Lung (tissue), 11 donors: ENCODE measurements at regions not wholly inside any gene's neighbourhood (a gene's known extent, or its start where the extent isn't known, plus 50 kb on each side); places are given as distances from the start of the nearest gene placed in this dataset.

Source experiments
- ATAC-seq: fragments of 200-7000 bp; cut with Tn5 transposase; one replicate; pipeline ENCODE4 v1.9.1; 2020; ENCODE audit warnings: moderate number of reproducible peaks; ENCODE audit not compliant: insufficient read depth, low FRiP score
- DNase-seq, 3 donors: peaks; one replicate each; pipeline ENCODE4 v3.0.0-alpha.2; 2013 to 2017
- H3K27ac ChIP-seq, 2 donors: one replicate each; pipeline ENCODE4 v1.5.1; 2013; ENCODE audit warnings: mild to moderate bottlenecking in 2 of 2, moderate library complexity in 2 of 2, control low read depth in 1 of 2, inconsistent platforms in 1 of 2, low read depth in 1 of 2, low read length in 1 of 2
- H3K27me3 ChIP-seq, 3 donors: one replicate each; pipeline ENCODE4 v1.5.1; 2013; ENCODE audit warnings: low read length in 2 of 3; ENCODE audit not compliant: control insufficient read depth in 3 of 3, insufficient read depth in 3 of 3
- H3K36me3 ChIP-seq, 4 donors: one replicate each; pipeline ENCODE4 v1.5.1; 2013; ENCODE audit warnings: low read length in 4 of 4, mild to moderate bottlenecking in 1 of 4, moderate library complexity in 1 of 4; ENCODE audit not compliant: control insufficient read depth in 4 of 4, insufficient read depth in 4 of 4
- H3K4me1 ChIP-seq, 5 donors: one replicate each; pipeline ENCODE4 v1.5.1; 2013; ENCODE audit warnings: low read length in 5 of 5, mild to moderate bottlenecking in 2 of 5, moderate library complexity in 1 of 5; ENCODE audit not compliant: control insufficient read depth in 5 of 5, insufficient read depth in 5 of 5
- H3K4me3 ChIP-seq: one replicate; pipeline ENCODE4 v1.5.1; 2013; ENCODE audit warnings: mild to moderate bottlenecking, control low read depth, moderate library complexity
- H3K9ac ChIP-seq, 2 donors: one replicate each; pipeline ENCODE4 v1.5.1; 2013; ENCODE audit warnings: low read length in 2 of 2, control low read depth in 1 of 2; ENCODE audit not compliant: insufficient read depth in 1 of 2
- H3K9me3 ChIP-seq, 4 donors: one replicate each; pipeline ENCODE4 v1.5.1; 2013; ENCODE audit warnings: low read length in 3 of 4, mild to moderate bottlenecking in 1 of 4, moderate library complexity in 1 of 4; ENCODE audit not compliant: control insufficient read depth in 4 of 4, insufficient read depth in 3 of 4
- WGBS, 2 donors: extraction: QIAGEN DNeasy Blood & Tissue Kit; methylation state at CpG; one replicate each; pipeline ENCODE4 v1.1.7; 2013; 5-methylcytosine and 5-hydroxymethylcytosine counted together
- TF ChIP-seq, protein P1 (sequence below): IDR thresholded peaks from 2 replicates; pipeline ENCODE4 v1.5.1; 2012; ENCODE audit warnings: mild to moderate bottlenecking; ENCODE audit errors: control extremely low read depth, extremely low read depth
- donor health status: control.
- donor health status: control.
- donor health status: Bipolar disorder and iron deficiency.
- donor health status: healthy.
- donor health status: DM: yes; HTN: yes; CAD: no.

DNA sequence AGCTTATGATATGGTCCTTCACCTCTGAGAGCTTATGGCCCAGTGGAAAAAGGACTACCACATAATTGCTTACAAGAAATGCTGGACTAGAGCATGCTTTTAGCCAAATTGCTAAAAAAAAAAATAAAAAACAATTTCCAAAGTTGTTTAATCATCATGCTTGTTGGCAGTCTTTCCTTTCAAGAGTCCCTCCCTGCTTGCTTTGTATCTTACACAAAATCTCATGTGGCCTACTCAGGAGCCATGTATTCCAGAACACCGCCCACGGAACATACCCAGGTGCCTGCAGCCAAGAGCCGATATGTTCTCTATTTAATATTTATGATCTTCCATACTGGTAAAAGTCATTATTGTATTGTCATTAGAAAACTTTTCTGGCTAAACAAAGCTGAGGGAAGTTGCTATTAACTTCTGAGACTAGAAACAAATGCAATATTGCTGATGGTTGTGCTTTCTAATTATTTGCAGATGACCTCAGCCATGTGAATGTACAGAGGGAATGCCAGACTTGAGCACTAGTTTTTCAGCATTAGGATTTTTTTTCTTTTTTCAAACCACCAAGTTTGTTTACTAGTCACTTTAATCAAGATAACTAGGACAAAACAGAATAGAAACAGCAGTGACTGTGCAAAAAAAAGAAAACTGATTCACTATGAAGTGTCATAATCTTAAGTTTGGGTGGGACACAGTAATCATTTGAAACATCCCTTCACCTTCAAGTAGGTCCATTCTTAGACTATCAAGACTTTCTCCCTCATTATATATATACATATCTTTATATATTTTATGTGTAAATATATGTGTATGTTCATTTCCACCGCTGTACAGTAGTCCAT is 129.3 kb upstream of the GORAB start:
- TF ChIP-seq, protein P1, sequence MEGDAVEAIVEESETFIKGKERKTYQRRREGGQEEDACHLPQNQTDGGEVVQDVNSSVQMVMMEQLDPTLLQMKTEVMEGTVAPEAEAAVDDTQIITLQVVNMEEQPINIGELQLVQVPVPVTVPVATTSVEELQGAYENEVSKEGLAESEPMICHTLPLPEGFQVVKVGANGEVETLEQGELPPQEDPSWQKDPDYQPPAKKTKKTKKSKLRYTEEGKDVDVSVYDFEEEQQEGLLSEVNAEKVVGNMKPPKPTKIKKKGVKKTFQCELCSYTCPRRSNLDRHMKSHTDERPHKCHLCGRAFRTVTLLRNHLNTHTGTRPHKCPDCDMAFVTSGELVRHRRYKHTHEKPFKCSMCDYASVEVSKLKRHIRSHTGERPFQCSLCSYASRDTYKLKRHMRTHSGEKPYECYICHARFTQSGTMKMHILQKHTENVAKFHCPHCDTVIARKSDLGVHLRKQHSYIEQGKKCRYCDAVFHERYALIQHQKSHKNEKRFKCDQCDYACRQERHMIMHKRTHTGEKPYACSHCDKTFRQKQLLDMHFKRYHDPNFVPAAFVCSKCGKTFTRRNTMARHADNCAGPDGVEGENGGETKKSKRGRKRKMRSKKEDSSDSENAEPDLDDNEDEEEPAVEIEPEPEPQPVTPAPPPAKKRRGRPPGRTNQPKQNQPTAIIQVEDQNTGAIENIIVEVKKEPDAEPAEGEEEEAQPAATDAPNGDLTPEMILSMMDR, result no peak
- no peaks in the 10 kb centered on the region for H3K36me3 ChIP-seq
- H3K4me1 ChIP-seq, result no peaks in the 10 kb centered on the region
- H3K9me3 ChIP-seq, result no peaks in the 10 kb centered on the region
- no peak overlapping the region for H3K9ac ChIP-seq
- 81 to 93% methylated on average over 4 of the region's 4 CpGs for WGBS, 2 donors
- H3K4me3 ChIP-seq, result no peak overlapping the region
- H3K27me3 ChIP-seq, result no peaks in the 10 kb centered on the region
- ATAC-seq (no peak), DNase-seq (no peak)
- no peak overlapping the region for H3K27ac ChIP-seq

DNA sequence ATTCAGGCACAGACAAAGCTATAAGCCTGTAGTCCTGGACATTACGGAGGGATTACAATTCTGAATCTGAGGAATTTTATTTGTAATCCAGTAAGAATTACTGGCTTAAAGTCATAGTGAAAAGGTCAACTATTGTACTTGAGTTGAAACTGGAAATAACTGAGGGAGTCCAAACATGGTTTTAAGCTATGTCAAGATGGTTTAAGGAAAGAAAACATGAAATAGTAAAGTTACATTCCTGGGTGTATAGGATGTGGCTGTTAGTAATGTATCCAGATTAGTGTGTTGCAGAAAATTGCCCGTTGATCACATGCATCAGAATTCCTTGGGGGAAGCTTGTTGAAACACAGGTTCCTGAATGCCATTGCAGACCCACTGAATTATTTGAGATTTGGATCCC is 124.8 kb upstream of the GORAB start:
- no peaks in the 10 kb centered on the region for H3K27me3 ChIP-seq
- no peak overlapping the region for H3K27ac ChIP-seq
- no peaks in the 10 kb centered on the region for H3K36me3 ChIP-seq
- H3K9me3 ChIP-seq, result no peaks in the 10 kb centered on the region
- TF ChIP-seq, protein P1, result no peak
- H3K4me1 ChIP-seq, result no peaks in the 10 kb centered on the region
- ATAC-seq, result no peak
- no peak overlapping the region for H3K4me3 ChIP-seq
- no peak overlapping the region for H3K9ac ChIP-seq
- no peak for DNase-seq
- WGBS, 2 donors, result 76 to 91% methylated on average over 2 of the region's 2 CpGs

DNA sequence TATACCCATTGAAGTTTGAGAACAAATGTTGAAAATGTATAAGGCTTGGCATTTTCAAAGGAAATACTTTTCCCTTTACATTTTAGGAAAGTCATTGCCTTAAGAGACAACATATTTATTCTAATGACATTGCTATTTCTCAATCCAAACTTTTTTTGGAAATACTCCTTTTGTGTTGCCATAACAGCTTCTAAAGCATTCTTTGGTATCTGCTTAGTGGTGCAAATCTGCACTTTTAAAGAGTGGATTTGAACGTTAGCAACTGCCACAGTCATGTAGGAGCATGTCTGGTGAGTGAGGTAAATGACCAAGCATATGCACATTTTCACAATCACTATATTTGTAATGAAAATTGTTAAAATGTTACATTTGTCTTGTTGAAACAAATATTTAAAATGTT is 124.4 kb upstream of the GORAB start:
- TF ChIP-seq, protein P1, result no peak
- H3K9ac ChIP-seq, result no peak overlapping the region
- no peak overlapping the region for H3K4me3 ChIP-seq
- no peaks in the 10 kb centered on the region for H3K27me3 ChIP-seq
- DNase-seq, result peak in 1 of 3 donors; percentile 41
- no peaks in the 10 kb centered on the region for H3K4me1 ChIP-seq
- WGBS, 2 donors, result 63 to 80% methylated on average over 1 of the region's 1 CpG
- H3K9me3 ChIP-seq, result no peaks in the 10 kb centered on the region
- ATAC-seq, result no peak
- no peaks in the 10 kb centered on the region for H3K36me3 ChIP-seq
- H3K27ac ChIP-seq, result no peak overlapping the region
